ENCODE measurements at regions not wholly inside any gene's neighbourhood (a gene's known extent, or its start where the extent isn't known, plus 50 kb on each side); places are given as distances from the start of the nearest gene placed in this dataset.

- DNase-seq (ENCODE audit: low spot score) = no peak
Observed at GRCh38 chr7:96638669-96639068, 71.0 kb downstream of the SEM1 start.

GRCh38 chr7:96637522-96637921, 72.1 kb downstream of the SEM1 start:
- no peak for DNase-seq (ENCODE audit: low spot score)

DNA sequence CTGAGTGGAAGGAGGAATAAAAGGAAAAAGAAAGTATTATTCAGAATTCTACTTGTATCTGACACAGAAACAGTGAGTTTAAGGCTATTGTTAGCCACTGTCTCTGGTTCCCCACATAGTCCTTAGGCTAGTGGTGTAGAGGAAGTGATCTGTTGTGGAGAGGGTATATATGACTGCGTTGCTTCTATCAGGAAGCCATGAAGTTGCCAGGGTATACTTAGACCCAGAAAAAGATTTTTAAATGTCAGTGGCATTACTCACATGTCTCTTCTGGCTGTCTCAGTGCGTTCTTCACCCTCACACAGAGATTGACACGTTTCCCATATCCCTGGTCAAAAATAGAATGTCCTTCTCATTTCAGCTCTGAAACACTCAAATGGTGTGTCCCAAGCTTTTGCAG, 72.7 kb downstream of the SEM1 start:
- no peak for DNase-seq (ENCODE audit: low spot score)

GRCh38 chr7:96636342-96636860, 73.2 kb downstream of the SEM1 start:
- no peak for DNase-seq (ENCODE audit: low spot score)

DNA sequence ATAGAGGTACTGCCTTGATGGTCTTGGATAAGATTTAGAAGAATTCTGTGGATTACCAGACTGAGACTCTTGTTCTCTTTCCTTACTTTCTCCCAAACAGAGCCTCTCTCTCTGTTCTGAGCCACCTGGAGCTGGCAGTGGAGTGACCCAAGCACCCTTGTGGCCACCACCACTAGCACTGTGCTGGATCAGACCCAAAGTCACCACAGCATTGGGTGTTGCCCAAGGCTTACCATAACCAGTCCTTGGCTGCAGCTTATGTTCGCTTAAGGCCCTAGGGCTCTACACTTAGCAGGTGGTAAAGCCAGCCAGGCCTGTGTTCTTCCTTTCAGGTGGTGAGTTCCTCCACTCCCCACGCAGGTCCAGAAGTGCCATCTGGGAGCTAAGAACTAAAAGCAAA, 79.8 kb downstream of the SEM1 start:
- no peak for DNase-seq (ENCODE audit: low spot score)

GRCh38 chr7:96624954-96625353, 84.7 kb downstream of the SEM1 start:
- DNase-seq (ENCODE audit: low spot score) = no peak

DNA sequence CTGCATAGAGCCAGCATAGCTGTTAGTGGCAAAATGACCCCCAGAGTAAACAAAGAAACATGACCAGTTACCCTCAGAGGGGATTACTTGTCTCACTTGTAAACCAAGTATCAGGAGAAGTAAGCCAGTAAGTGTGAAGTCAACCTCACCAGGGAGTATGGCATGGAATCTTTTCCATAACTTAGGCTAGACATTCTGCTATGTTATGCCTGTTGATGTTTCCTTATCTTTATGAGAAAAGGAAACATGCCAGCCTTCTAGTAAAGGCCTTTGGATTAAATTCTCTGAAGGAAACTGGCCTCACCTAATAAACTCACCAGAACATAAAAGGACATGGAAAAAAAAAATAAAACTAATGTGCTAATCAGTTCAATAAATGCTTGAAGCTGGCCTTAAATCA, 87.7 kb downstream of the SEM1 start:
- no peak for DNase-seq (ENCODE audit: low spot score)

GRCh38 chr7:96614154-96614867, 95.3 kb downstream of the SEM1 start:
- DNase-seq (ENCODE audit: low spot score) = no peak

- DNase-seq (ENCODE audit: low spot score) = no peak
Observed at GRCh38 chr7:96612034-96612433, 97.6 kb downstream of the SEM1 start.

GRCh38 chr7:96605045-96605716, 104.5 kb downstream of the SEM1 start:
- no peak for DNase-seq (ENCODE audit: low spot score)

DNA sequence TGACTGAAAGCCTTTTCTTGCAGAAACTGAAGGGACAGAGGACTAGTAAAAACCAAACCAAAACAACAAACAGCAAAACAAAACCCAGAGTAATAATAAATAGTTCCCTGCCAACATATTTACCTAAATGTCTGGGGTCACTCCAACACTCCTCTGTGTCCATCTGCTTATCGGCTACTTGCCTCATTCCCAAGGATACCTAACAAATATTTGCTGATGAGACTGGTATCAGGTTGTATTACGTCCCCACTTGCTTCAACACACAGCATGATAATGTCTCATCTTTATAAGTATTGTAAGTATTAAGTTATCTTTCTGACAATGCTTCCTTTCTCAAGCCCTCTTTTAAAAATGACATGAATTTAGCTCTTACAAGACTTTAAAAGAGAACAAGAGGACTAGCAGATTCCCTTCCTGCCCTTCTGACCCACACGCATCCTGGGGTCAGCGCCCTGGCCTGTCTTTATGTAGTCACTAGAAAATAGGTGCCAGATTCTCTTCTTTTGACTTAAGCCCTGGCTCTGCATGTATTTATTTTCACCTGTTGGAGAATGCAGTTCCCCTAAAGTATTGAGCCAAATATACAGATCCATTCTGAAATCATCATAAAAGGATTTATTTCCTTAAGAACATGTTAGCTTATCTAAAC, 110.2 kb downstream of the SEM1 start:
- no peak for DNase-seq (ENCODE audit: low spot score)

- DNase-seq (ENCODE audit: low spot score) = no peak
Observed at GRCh38 chr7:96598421-96598820, 111.2 kb downstream of the SEM1 start.

DNA sequence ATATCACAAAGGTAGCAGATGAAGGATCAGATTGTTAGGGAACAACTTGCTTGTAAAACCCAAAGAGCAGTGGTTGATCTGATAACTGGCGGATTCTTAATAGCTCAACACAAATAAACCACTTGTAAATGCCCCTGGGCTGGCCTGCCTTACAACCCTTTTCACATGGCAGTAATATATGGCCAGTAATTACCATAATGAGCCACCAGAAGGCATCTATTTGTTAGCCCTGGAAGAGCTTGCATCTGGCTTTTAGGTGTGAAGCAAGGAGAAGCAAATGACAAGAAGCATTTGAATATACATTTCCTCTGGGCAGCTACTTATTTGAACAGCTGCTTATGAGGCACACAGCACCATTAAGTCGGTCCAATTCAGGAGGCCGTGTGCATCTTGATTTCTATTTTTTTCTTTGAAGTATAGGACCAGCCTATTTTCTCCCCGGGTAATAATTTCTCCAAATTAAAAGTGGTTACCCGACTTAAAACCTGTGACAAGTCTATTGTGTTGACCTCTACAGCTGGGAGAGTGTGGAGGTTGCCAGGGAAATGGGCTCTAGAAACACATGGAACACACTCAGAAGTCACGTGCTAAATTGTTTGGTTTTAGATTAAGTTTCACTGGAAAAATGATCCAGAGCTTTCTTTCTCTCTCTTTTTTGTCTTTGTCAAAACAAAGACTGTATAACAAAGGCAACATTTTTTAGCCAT, 113.4 kb downstream of the SEM1 start:
- no peak for DNase-seq (ENCODE audit: low spot score)

DNA sequence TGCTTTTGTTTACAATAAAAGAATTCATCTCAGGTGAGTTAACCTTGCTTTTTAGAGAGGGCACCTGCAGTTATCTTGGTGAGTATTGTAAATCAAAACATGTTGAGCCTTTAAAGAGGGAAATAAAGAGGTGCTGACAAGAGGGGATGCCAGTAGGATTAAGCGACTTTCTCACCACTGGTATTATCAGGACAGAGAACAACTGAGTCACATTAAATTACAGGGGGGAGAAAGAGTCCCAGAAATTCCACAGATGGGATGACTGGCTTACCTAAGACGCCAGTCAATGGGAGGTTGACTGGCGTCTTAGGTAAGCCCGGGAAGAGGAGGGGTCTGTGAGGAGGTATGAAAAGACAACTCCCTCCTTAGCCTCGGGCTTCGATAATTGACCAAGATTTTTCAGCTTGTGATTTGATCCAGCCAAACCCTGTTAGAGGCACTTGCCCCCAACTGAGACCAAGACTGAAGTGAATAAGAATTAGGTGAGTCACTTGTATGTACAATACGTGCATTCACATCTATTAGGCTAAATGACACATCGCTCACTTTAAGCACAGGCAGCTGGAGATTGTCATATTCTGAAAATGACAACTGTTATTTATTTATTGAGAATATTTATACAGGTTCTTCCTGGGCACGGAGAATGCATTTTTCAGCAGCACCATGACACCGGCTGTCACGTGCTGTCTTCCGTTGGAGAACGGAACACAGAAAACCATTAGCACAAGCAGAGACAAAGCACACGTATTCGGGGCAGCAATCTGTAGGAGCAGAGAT, 117.6 kb downstream of the SEM1 start:
- DNase-seq (ENCODE audit: low spot score) = no peak

DNA sequence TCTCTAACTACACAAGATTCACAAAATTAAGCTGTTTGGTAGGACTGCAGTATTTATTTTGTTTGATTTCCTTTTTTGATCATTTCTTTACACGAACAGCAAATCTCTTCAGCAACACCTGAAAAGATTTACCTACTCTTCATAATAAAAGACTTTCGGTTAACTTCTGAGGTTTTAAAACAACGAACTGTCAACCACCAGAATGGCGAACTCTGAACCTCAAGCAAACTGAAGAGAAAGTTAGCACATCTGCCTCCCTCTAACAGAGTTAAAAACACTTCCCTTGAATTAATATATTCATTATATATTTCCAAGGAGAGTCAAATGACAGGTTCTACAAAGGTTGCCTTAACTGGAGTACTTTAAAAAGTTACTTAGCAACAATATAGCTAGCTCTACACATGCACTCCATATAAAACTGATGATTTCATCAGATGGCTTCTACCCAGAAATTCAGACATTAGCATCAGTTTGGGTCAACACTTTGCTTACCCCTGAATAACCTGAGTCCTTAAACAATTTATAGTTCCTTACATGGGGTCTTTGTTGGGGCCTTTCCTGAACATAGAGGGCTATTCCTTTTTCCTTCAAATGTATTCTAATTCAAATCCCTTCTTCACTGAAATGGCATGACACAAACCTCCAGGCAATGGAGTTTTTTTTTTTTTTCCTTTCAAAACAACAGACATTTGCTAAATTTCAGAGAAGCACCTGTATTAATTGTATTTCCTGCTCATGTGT, 118.3 kb downstream of the SEM1 start:
- no peak for DNase-seq (ENCODE audit: low spot score)

DNA sequence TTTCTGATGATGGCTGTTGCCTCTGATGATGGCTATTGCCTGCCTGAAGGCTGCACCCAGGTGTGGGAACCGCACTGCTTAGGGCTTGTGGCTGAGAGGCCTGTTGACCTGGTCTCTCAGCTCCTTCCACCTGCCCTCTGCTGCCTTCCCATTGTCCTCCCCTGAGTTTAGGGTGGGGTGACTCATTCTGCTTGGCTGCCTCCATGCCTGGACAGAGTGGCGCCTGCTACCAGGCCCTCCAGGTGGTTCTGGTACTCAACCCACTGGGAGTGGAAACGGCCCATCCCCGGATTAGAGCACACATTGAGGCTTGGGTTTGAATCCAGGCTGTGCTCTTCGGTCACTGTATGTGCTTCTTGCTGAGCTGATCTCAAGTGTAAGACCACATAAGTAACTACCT, 120.6 kb downstream of the SEM1 start:
- no peak for DNase-seq (ENCODE audit: low spot score)

GRCh38 chr7:96579119-96579518, 130.5 kb downstream of the SEM1 start:
- DNase-seq (ENCODE audit: low spot score) = no peak

GRCh38 chr7:96578606-96579005, 131.0 kb downstream of the SEM1 start:
- no peak for DNase-seq (ENCODE audit: low spot score)

DNA sequence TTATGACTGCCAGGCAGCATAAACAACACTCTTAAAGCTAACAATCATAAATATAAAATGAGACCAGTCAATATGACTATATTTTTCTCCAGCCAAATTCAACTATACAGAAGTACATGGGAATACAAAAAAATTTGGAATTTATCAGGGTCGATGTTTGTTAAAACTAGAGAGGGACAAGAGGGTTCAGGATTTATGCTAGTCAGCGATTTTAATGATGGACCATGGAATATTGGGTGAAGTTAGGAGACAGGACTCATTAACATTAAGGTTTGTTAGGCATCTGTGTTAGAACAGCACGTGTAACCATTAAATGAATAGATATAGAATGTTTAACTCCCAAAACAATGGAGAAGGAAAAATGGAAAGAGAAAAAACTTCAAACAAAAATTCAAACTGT, 146.2 kb downstream of the SEM1 start:
- DNase-seq (ENCODE audit: low spot score) = no peak

- DNase-seq (ENCODE audit: low spot score) = no peak
Observed at GRCh38 chr7:96562966-96563365, 146.7 kb downstream of the SEM1 start.

DNA sequence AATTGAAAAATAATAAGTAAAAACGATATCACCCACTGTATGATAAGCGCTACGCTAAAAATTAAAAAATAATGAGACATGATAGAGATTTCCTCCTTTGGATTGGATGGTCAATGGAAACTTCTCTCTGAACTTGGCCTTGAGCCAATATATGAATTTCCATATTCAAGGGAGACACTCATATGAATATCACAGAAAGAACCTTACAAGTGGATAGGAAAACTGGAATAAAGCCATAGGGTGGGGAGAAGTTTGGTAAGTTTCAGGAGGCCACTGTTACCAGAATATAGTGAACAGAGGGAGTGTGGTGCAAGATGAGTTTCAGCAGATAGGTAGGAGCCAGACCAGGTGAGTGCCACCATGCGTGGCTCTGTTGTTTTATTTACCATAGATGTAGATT, 147.2 kb downstream of the SEM1 start:
- no peak for DNase-seq (ENCODE audit: low spot score)

All from AG08396 (cell line).